ENCODE measurements at regions not wholly inside any gene's neighbourhood (a gene's known extent, or its start where the extent isn't known, plus 50 kb on each side); places are given as distances from the start of the nearest gene placed in this dataset.
"Not testable (repeated sequence)": the region's sequence is repeated elsewhere in the genome, so short reads cannot be mapped to it uniquely, and the experiment has no call there.

GRCh38 chr1:221965891-221966290 is 224.0 kb upstream of the DUSP10 start:
- TF ChIP-seq NFE2L1 (CRISPR knock-in tag; IDR thresholded peaks at IDR 0.05); CTCF (IDR thresholded peaks at IDR 0.05); CBFB (CRISPR knock-in tag; IDR thresholded peaks at IDR 0.05; ENCODE audit: low read depth); ZNF232 (CRISPR knock-in tag; IDR thresholded peaks at IDR 0.05): not testable (repeated sequence)

Measured in WTC11 (cell line).